Cardiac septum (tissue), 1 donor: ENCODE measurements at regions not wholly inside any gene's neighbourhood (a gene's known extent, or its start where the extent isn't known, plus 50 kb on each side); places are given as distances from the start of the nearest gene placed in this dataset.
"Not testable (repeated sequence)": the region's sequence is repeated elsewhere in the genome, so short reads cannot be mapped to it uniquely, and the experiment has no call there.

ENCODE experiments used
- DNase-seq: peaks from one replicate; pipeline ENCODE4 v3.0.0-alpha.2; 2020; ENCODE audit warnings: low spot score
- intact Hi-C: fragments of 100-400 bp; cut with DNase I; formaldehyde crosslinking; loops from one replicate; pipeline ENCODE4 v1.14.0; 2022
- donor health status: DM: no; HTN: no; CAD: no.

DNA sequence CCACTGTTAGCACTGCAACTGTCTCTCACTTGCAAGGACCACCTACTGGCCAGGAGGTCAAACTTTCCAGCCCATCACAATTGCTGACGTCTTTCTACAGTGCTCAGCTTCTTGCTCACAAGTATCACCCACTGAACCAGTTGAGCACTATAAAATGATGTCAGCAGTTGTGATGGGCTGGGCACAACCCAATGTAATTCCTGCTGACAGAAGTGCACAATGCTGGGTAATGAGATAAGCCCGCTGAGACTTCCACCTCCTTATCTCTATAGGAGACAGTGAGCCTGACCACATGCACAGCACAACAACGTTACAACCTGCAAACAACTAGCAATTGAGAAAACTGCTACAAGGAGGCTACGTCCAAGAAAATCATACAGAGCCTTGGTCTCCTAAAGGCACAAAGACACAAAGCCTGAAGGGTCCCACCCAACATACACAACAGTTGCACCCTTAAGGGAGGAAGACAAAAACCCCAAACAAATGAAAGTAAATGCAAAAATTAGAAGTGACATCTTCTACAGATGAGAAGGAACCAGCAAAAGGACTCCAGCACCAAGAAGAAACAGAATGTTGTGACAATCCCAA, 273.2 kb downstream of the LIG4 start:
- intact Hi-C loops = no loop called here

DNA sequence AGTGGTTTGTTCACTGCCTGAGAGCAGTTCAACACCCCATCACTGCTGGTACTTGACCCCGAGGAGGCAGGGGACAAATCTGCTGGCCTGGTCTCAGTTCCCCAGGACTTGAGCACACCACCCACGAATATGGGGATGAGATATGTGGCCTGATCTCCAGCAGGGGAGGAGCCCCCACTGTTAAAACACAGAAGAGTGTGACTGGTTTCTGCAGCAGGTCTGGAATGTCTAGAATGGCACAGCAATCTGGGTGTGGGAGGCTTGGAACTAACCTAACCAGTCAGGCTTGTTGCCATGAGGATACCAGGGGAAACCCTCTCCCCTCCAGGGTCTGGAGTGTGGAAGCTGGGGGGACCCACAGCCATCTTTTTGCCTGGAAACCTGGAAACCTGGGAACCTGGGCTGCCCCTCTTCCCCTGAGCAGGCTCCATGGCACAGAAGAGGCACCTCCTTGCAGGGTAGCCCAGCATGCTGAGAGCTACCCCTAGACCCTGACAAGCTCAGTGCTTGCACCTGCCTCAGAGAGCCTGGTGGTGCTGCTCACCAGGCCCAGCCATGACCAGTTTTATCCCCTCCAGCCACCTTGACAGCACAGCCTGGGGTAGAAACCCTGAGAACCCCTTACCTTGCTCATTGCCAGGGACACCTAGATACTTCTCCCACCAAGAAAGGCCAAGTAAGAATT, 273.8 kb downstream of the LIG4 start:
- intact Hi-C loops = no loop called here

More for the DNA sequence above, 273.2 kb downstream of the LIG4 start:
- DNase-seq = no peak

DNA sequence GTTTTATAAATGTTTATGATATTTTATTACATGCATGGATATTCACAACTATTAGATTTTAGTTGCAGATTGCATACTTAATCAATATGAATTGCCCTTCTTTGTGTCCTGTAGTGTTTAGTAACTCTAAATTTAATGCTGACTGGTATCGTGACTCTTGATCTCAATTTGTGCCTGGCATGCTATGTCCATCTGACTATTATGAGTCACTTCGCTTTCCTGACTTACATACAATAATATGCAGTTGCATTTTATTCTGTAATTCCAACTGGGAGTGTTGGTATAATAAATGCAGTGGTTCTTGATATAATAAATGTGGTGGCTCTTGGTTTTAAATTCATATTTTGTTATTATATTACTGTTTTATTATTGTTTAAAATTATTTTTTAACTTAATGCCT, 277.5 kb downstream of the LIG4 start:
- no peak for DNase-seq
- intact Hi-C loops = no loop called here

More for the DNA sequence above, 273.8 kb downstream of the LIG4 start:
- no peak for DNase-seq

GRCh38 chr13:107931056-107931455, 284.3 kb downstream of the LIG4 start:
- intact Hi-C loops = no loop called here
- DNase-seq = no peak

- DNase-seq = no peak
- intact Hi-C loops = no loop called here
These were observed 286.6 kb downstream of the LIG4 start for GRCh38 chr13:107928762-107929161.

- intact Hi-C loops = no loop called here
- no peak for DNase-seq
These were observed 287.8 kb downstream of the LIG4 start for GRCh38 chr13:107927557-107927956.

DNA sequence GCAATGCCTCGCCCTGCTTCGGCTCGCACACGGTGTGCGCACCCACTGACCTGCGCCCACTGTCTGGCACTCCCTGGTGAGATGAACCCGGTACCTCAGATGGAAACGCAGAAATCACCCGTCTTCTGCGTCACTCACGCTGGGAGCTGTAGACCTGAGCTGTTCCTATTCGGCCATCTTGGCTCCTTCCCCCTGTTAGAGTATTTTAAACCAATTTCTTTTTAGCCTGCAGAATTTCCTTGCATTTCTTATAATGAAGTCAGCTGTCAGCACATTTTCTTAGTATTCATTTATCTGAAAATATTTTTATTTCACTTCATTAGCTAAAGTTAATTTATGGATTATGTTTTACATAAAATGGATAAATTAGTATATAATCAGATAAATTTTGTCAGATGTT, 288.8 kb downstream of the LIG4 start:
- intact Hi-C loops = not testable (repeated sequence)

GRCh38 chr13:107916902-107917301, 298.4 kb downstream of the LIG4 start:
- DNase-seq, intact Hi-C loops: not testable (repeated sequence)

More for the DNA sequence above, 288.8 kb downstream of the LIG4 start:
- not testable (repeated sequence) for DNase-seq

- DNase-seq = no peak
- intact Hi-C loops = no loop called here
These were observed 302.6 kb downstream of the LIG4 start for GRCh38 chr13:107912745-107913144.

GRCh38 chr13:107907065-107907805, 308.1 kb downstream of the LIG4 start:
- intact Hi-C loops = no loop called here
- no peak for DNase-seq

GRCh38 chr13:107906131-107906530, 309.2 kb downstream of the LIG4 start:
- intact Hi-C loops = no loop called here
- DNase-seq = no peak

- intact Hi-C loops = no loop called here
- no peak for DNase-seq
These were observed 313.3 kb downstream of the LIG4 start for GRCh38 chr13:107901996-107902562.

DNA sequence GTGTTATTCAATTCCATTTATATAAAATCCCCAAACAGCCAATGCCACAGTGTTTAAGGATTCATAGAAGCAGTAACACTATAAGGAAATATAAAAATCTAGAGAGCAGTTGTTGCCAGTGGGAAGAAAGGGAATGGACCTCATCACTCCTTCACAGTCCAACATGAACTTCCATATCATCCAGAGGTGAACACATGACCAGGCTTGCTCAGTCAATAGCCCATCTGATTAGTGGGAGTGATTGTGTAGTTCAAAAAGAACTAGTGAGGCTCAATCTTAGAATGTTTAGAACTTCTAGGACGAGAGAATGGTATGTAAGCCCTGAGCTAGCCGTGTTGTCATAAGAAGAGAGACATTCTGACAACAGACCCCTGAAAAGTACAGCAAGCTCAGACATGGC, 314.1 kb downstream of the LIG4 start:
- DNase-seq = no peak
- intact Hi-C loops = no loop called here

GRCh38 chr13:107900775-107901174, 314.6 kb downstream of the LIG4 start:
- intact Hi-C loops = no loop called here
- no peak for DNase-seq

- intact Hi-C loops = no loop called here
- DNase-seq = no peak
These were observed 329.2 kb downstream of the LIG4 start for GRCh38 chr13:107886118-107886517.

DNA sequence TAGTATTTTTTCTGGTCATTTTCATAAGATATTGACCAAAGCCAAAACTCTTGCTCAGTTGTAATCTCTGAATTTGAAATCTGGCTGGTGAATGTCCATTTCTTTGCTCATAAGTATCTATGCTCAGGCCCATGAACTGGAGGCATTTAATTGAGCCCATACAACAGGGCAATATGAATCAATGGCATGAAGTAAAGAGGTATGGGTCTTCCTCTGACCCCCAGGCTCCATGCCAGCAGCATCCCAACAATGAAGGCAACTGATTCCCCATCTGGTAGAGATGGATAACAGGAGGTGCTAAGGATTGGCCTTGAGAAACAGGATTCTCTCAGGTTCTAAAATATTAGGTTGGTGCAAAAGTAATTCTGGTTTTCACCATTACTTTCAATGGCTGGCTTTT, 330.8 kb downstream of the LIG4 start:
- no peak for DNase-seq
- intact Hi-C loops = no loop called here

- no peak for DNase-seq
- intact Hi-C loops = no loop called here
These were observed 331.7 kb downstream of the LIG4 start for GRCh38 chr13:107883561-107884175.

- no peak for DNase-seq
- intact Hi-C loops = no loop called here
These were observed 332.4 kb downstream of the LIG4 start for GRCh38 chr13:107882708-107883560.

DNA sequence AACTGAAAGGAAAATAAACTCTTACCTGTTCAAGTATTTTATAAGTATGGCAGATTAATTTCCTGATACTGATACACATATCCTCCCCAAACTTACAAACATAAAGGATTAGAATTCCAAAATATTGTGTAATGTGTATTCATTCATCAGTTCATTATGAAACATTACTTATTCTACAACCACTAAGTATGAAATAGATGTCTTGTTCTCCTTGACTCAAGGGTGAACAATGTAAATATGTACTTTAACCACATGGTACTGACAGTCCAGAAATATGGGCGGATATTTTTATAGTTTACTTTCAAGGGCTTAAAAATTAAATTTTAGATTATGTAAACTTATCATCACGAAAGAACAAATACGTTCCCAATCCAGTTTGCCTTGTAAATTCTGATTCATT, 334.0 kb downstream of the LIG4 start:
- DNase-seq = no peak
- intact Hi-C loops = no loop called here
